Activated CD4-positive, alpha-beta T cell treated with anti-CD3 and anti-CD28 coated beads, Interleukin-2, Interleukin-4, amounts not matched to agents 100 ng/mL and 50 ng/mL, durations not matched to agents 16 hours and 8 hours (primary cell): ENCODE measurements at regions not wholly inside any gene's neighbourhood (a gene's known extent, or its start where the extent isn't known, plus 50 kb on each side); places are given as distances from the start of the nearest gene placed in this dataset.

ENCODE experiments used
- DNase-seq: peaks from one replicate; pipeline ENCODE4 v3.0.0-alpha.2; 2020; ENCODE audit warnings: low spot score

- DNase-seq, result no peak
Measured at GRCh38 chr6:47116086-47116485, 74.0 kb upstream of the ADGRF1 start.

GRCh38 chr6:47114460-47114859 is 72.3 kb upstream of the ADGRF1 start:
- DNase-seq, result no peak

- no peak for DNase-seq
Measured at GRCh38 chr6:47112317-47112716, 70.2 kb upstream of the ADGRF1 start.

- no peak for DNase-seq
Measured at GRCh38 chr6:47111685-47112084, 69.6 kb upstream of the ADGRF1 start.

- DNase-seq, result no peak
Measured at GRCh38 chr6:47109281-47109680, 67.1 kb upstream of the ADGRF1 start.

- DNase-seq, result no peak
Measured at GRCh38 chr6:47106721-47107197, 64.6 kb upstream of the ADGRF1 start.

GRCh38 chr6:47106216-47106615 is 64.1 kb upstream of the ADGRF1 start:
- no peak for DNase-seq

GRCh38 chr6:47105469-47106178 is 63.5 kb upstream of the ADGRF1 start:
- no peak for DNase-seq

- no peak for DNase-seq
Measured at GRCh38 chr6:47103931-47104330, 61.8 kb upstream of the ADGRF1 start.

- DNase-seq, result no peak
Measured at GRCh38 chr6:47102331-47102730, 60.2 kb upstream of the ADGRF1 start.

- no peak for DNase-seq
Measured at GRCh38 chr6:47098570-47098993, 56.5 kb upstream of the ADGRF1 start.

- DNase-seq, result peak; percentile 36
Measured at GRCh38 chr6:47097092-47097945, 55.2 kb upstream of the ADGRF1 start.

GRCh38 chr6:47096211-47096895 is 54.2 kb upstream of the ADGRF1 start:
- DNase-seq, result no peak

GRCh38 chr6:47094241-47094925 is 52.3 kb upstream of the ADGRF1 start:
- DNase-seq, result no peak

GRCh38 chr6:47093169-47093568 is 51.0 kb upstream of the ADGRF1 start:
- no peak for DNase-seq

GRCh38 chr6:47091886-47092668 is 49.9 kb upstream of the ADGRF1 start:
- DNase-seq, result no peak
